GM21825 (cell line): ENCODE measurements at regions not wholly inside any gene's neighbourhood (a gene's known extent, or its start where the extent isn't known, plus 50 kb on each side); places are given as distances from the start of the nearest gene placed in this dataset.
"Not testable (repeated sequence)": the region's sequence is repeated elsewhere in the genome, so short reads cannot be mapped to it uniquely, and the experiment has no call there.

Experiments used
- ATAC-seq: cut with Tn5 transposase; IDR thresholded peaks from one replicate; pipeline ENCODE4 v1.9.1; 2021; ENCODE audit warnings: mild to moderate bottlenecking, moderate library complexity; ENCODE audit not compliant: unreplicated experiment

DNA sequence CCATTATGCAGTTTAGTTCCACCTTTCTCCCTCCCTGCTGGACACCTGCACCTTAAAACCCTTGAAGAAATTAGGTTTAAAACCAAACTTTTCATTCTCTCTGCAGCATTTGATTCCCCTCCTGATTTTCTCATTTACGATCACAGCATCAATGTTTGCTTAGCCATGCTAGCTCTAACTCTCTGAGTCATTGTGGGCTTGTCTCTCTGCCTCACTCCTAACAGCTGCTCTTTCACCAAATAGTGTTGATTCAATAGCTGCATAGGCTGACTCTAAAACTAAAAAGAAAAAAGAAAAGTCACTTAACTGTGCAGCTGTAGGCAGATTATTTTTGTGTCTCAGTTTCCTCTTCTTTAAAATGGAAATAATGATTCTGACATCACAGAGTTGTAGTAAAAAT is 1124.9 kb downstream of the DIAPH3 start:
- no peak for ATAC-seq

DNA sequence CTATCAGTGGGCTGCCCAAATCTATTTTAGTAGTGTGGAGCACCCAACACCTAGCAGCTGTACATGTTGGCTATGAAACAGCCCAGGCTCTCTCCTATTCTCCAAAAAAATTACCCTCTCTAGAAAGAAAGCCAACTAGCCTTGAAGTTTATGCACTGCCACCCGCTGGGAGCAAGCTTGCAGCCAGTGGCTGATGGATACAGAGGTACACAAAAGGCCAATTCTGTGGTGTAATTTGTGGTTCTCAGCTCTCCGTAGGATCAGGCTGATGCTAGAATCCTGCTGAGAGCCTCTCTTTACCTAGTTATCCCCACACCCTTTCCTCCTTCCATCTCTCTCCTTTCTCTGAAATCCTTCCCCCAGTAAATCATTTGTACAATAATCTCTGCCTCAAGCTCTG is 1120.7 kb downstream of the DIAPH3 start:
- no peak for ATAC-seq

DNA sequence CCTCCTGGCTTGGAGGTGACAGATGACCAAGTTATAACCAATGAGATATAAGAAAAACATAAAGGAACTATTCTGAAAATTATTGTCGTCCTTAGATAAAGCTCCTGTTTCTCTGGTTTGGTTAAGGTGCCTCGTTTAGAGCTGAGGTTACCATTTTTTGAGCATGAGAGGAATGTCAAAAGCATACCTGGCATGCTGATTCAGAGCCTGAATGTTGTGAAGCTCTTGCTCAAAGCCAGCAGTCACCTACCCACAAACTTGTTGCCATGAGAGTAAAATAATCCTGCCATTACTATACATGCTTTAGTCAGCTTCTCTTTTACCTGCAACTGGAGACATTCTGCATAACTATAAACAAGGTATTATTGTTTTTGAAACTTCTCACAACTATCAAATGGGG is 1116.2 kb downstream of the DIAPH3 start:
- ATAC-seq = no peak

DNA sequence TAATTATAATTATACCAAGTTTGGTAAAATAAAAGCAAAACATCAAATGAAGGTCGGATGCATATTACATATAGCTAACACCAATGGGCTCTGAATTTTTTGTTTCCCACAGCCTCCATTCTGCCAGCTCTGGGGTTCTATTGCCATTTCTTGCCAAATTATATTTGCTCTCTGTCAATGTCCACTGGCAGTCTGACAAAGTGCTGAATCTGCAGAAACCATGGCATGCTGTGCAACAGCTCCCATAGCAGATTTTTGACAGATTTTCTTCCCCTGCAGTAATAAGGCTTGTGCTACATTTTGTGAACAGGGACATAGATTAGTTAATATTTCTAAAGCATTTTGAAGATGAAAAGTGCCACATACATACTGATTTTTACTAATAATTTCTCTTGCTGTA is 1102.1 kb downstream of the DIAPH3 start:
- ATAC-seq = no peak

DNA sequence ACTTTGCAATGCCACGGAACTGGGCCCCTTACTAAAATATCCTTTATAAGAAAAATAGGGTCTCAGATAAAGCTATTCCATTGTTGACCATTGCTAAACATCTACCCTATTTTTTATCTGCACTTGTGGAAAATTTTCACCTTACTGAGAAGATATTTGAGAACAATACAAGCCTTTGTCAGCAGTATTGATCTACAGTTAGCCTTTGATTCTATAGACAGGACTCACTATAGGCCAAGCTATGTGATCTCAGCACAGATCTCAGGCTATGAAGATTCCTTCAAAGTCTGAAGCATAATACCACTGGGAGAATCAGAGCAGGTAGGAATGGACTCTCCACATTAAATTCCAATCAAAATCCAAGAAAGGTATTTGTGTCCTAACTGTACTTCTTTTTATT is 1099.7 kb downstream of the DIAPH3 start:
- ATAC-seq = no peak

DNA sequence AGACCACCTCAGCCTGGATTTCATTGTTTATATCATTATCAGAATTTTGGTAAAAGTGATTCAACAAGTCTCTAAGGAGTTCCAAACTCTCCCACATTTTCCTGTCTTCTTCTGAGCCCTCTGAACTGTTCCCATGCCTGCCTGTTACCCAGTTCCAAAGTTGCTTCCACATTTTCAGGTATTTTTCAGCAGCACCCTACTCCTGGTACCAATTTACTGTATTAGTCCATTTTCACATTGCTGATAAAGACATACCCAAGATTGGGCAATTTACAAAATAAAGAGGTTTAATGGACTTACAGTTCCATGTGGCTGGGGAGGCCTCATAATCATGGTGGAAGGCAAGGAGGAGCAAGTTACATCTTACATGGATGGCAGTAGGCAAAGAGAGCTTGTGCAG is 1087.3 kb downstream of the DIAPH3 start:
- ATAC-seq = not testable (repeated sequence)

DNA sequence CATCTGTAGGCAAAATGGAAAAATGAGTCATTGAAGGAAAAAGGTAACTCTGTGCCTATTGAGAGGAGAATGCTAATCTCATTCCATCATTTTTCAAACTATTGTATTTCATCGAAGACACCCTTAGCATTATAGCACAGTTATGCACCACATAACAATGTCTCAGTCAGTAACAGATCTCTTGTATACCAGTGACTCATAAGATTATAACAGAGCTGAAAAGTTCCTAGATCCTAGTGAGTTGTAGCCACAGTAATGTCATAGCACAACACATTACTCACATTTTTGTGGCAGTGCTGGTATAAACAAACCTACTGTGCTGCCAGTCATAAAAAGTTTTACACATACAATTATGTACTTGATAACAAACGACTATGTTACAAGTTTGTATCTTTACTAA is 1077.6 kb downstream of the DIAPH3 start:
- ATAC-seq = no peak

DNA sequence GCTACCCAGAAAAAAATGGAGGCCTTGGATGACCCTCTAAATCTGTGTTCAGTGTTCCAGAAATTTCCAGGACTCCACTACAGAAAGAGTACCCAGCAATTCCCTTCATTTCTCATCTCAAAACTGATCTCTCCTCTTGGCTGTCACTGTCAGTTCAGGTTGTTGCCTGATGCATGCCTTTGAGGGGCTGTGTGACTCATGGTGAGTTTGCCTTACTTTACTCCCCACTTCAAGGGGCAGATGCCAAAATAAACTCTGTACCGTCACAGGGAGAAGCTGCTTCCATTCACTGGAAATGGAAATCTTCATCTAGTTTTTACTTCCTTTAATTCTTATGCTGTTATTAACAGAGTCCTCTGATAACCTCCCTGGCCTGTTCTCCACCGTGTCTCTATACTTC is 1075.0 kb downstream of the DIAPH3 start:
- ATAC-seq = no peak

DNA sequence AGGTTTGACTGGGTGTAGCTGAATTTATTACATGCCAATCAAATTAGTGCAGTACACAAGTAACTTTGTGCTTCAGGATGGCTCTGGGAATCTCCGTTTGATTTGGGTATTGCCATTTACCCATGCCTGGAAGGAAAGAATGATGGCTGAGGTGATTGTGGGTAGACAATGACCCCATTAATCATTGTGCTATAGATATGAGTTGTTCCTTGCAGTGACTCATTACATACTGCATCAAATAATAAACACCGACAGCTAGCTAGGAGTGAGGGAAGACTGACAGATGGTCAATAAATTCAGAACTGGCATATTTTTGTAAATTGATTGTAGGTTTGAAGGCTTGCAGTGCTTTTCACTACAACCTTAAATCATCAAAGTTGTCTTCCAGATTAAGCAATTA is 1069.5 kb downstream of the DIAPH3 start:
- no peak for ATAC-seq

DNA sequence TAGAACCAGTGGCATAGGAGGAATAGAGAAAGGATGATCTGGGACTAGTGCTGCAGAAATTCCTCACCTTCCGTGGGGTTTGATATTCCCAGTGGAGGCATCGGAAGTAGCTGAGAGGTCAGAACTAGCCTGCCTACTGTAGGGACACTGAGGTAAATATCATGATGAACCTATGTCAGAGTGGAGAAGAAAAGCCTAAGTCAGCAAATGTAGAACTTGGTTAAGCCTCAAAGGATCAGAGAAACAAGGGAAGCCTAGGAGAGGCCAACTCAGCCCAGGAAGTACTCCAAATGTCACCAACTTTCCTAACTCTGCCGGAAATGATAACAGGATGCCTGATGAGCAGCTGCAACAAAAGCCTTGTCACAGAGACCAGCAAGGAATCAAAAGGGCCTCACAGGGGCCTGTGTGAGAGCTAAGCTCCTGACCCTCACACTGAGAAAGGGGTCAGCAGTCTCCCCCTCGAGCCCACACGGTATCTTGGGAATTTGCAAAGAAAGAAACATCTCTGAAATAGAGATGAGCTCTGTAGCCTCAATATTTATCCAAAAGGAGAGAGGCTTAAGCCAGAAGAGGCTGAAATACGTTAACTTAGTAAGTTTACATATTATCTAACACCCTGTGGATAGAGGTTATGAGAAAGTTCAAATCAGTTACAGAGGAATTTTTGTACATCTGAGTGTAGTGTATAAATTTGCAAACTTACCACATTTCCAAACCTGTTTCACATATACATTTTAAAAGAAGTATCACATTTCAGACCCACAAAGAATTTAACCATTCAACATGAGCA is 1064.3 kb downstream of the DIAPH3 start:
- ATAC-seq = no peak

DNA sequence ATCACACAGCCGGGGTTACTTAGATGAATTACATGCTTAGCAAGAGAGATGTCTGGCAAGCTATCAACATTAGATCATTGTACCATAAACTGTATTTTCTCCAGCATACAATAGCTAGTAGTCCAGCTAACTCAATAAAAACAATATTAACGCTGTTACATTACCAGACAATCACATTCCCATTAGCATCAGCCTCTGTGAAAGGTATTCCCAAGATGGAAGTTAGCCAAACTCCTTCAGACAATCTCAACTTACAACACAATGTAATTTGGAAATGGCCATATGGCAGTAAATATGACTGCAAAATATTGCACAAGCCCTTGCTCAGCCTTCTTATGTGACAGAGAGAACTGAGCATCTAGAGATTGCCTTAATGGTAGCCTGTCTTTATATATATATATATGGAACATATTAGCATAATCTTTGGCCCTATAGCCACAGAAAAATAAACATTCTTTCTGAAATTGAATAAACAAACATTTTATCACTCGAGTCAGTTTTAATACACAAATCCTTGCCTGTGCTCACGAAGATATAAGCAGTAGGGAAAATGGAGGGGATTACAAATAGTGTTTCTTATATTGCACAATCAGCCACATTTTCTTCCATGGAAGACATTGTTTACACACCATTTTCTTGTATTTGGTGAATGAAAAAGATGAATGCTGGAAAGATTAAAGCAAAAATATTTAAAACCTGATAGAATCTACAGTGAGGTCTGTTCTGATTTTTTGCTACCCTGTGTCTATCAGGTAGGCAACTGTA is 1060.5 kb downstream of the DIAPH3 start:
- ATAC-seq = no peak

DNA sequence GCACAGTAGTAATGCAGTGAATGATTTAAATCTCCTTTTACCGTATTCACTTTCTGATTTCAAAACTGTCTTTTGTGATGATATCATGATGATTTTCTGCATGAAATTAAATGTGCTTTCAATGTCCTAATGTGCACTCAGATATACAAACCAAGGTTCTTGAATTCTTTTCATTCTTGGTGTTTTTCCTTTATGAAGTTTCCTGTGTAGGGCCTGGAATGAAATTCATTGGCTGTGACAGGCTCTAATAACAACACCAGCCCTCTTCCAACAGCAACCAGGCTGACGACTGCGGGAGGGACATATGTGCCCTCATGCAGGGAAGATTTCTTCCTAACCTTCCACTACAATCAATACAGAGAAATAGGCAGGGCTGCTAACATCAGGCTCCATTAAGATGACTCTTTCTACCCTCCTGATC is 1052.0 kb downstream of the DIAPH3 start:
- ATAC-seq = no peak

DNA sequence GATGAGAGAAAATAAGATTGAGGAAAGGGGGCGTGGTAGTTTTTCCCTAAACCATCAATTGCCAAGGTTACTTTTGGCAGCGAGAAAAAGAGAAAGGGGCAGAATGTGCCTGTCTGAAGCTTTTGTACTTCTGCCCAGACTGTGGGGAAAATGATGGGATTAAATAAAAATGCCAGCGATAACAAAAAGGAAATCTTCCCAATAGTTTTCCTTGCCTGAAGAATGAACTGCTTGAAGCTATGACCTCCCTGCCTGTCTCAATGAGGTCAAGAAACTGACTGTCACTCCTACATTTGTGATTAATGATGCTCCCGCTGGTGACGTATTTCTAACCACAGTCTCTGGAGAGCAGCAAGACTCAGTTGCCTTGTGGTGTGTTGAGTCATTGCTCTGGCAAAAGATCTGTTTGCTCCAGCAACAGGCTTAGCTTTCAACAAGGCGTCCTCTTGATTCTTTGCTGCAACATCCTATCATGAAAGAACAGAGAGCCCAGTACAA is 1051.5 kb downstream of the DIAPH3 start:
- ATAC-seq = no peak

DNA sequence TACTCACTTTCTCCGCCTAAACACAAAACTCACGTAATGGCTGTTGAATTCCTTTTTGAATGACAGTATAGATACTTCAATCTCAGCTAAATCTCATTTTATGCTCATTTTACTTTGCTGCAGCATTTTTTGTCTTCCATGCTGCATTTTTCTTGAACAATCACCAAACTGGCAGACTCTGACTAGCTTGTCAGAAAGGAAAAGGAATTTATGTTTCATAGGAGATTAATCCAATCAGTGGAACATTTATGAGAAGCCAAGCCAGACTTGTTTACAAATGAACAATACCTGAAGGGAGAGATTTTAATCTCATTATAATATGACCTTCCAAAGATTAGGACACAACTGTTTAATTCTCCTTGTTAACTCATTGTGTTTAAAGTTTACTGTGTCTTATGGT is 1044.3 kb downstream of the DIAPH3 start:
- ATAC-seq = no peak

DNA sequence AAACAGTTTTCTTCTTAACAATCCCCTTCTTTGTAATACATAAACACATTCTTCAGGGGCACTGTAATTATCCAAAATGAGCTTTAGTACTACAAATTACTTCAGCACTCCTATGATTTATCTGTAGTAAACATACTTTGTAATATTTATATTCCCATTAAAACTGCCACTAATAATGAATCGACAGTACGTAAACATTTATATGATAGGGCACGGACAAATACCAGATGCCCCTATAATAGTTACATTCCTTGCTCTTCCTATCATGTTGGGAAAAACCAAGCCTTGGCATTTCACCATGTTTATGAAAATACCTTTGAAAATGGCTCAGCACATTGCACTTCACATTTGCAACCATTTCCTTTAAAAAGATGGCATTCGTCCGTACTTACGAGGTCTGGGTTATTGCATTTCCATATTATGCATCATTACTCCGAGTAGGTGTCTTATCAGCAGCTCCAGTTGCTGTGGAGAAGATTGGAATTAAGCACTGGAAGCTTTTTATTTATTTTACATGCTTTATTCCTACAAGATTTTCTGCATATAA is 1043.4 kb downstream of the DIAPH3 start:
- no peak for ATAC-seq

DNA sequence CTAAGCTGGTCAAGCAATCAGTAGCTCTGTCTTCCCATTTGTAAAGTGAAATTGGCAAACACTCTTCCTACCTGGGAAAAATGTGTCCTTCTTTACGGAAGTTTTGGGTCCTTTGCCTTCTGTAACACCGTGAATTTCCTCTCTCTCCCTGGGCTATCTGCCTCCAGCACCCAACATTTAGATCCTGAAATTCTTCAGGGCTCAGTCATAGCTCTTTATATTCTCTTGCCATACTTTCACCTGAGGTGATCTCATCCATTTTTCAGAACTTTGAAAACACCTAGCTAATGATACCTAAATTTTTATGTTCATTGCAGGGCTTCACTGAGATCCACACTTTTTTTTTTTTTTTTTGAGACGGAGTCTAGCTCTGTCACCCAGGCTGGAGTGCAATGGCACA is 1042.2 kb downstream of the DIAPH3 start:
- no peak for ATAC-seq

DNA sequence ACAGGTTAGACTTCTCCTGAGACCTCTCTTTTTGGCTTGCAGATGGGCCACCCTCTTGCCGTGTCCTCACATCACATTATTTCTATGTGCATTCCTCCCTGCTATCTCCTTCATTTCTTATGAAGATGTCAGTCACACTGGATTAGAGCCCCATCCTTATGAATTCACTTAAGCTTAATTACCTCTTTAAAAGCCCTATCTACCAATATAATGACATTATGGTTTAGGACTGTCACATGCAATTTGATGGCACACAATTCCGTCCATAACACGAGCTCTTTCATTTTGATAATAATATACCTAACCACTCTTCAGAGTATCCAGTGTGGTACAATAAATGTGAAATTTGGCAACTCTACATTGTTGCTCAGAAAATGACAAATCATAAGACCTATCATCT is 1037.3 kb downstream of the DIAPH3 start:
- no peak for ATAC-seq

DNA sequence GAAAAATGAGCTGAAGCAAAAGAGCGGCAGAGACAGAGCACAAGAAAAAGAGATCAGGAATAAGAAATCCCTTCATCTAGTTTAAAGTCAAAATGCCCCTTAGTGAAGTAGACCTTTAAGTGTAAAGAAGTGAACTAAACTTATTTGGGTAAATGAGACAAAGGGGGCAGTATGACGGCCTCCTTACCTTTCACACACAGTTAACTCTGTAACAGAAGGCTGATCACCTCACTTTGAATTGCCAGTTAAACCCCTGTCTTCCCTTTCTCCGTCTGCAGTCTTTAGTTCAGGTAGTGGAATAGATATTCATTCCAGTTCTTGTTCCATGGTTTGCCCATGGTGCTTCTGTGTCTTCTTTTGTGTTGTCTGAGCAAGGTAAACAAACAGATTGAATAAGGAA is 1029.8 kb downstream of the DIAPH3 start:
- ATAC-seq = no peak

DNA sequence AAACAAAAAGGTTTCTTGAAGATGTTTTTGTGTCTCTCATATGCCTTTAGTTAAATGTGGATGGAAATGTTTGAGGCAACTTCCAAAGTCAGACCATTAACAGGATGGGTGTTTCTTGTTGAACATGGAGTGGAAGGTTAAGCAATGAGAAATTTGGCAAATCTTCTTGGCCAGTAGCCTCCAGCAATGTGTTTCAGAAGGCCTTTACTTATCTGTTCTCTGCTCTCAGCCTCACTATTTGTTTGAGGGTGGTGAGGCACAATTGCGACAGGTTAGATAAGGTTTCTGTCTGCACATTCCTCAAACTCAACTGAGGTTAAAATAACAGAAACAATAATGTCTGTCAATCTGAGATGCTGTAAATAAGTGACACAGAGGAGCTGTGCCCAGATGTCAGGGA is 1019.0 kb downstream of the DIAPH3 start:
- no peak for ATAC-seq

DNA sequence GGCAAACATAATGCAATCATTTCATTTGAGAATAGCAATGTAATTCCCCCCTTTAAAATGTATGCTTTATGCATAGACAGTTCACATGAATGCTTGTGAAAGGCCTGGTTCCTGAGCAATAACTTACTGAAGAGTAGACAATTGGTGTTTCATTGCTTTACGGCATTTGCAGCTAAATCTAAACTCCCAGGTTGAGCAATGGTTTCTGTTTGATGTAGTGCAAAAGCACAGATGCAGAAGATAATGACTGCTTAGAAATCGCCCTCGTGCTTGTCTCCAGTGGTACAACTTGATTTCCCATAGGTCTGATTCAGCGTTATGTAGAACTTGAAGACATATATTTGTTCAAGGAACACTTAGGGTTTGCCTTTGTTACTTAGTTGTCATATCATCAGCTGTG is 1018.3 kb downstream of the DIAPH3 start:
- ATAC-seq = no peak

DNA sequence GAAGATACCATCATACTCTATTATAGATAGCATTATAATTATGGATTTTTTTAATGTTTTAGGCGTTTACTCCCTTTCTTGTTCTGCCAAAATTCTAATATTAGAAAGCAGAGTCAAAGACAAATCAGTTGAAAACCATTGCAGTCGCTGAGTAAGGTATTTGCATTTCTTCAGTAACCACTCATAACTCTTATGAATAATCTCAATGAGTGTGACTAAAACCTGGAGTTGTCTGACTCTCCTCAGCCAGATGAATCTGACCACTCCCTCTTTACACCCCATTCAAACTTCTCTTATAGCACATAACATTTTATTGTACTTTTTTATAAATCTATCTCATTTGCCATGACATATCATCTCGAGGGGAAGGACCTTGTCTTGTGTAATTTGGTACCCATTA is 1006.5 kb downstream of the DIAPH3 start:
- no peak for ATAC-seq

DNA sequence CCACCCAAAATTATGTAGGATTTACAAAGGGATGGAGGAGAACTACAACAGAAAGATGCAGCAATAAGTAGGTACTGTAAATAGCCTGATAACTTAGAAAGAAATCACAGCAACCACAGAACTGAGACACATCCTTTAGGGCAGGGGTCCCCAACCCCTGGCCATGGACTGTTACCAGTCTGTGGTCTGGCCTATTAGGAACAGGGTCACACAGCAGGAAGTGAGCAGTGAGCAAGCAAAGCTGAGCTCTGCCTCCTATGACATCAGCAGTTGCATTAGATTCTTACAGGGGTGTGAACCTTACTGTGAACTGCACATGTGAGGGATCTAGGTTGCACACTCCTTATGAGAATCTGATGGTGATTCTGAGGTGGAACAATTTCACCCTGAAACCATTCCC is 997.6 kb downstream of the DIAPH3 start:
- ATAC-seq = no peak
